PC-3 (cell line): ENCODE measurements at regions not wholly inside any gene's neighbourhood (a gene's known extent, or its start where the extent isn't known, plus 50 kb on each side); places are given as distances from the start of the nearest gene placed in this dataset.

Experiments
- CTCF ChIP-seq: fragments of 300-600 bp; sonication (generic); conservative IDR thresholded peaks from 2 replicates; pipeline ENCODE4 v1.5.1; 2017; ENCODE audit warnings: antibody characterized with exemption, low read depth, mild to moderate bottlenecking, low read length
- EZH2 ChIP-seq: fragments of 300-600 bp; sonication (generic); IDR thresholded peaks from one replicate; pipeline ENCODE4 v1.6.1; 2017; ENCODE audit warnings: antibody characterized with exemption, mild to moderate bottlenecking, low read length; ENCODE audit not compliant: unreplicated experiment
- EZH2phosphoT487 ChIP-seq: fragments of 300-600 bp; sonication (generic); IDR thresholded peaks from 2 replicates; pipeline ENCODE4 v1.6.1; 2018; ENCODE audit warnings: mild to moderate bottlenecking, antibody characterized with exemption, low read length, borderline replicate concordance

- TF ChIP-seq CTCF, result no peak
- TF ChIP-seq EZH2, result no peak
- no peak for TF ChIP-seq EZH2phosphoT487
Observed at GRCh38 chr4:184900184-184900583, 74.4 kb upstream of the ACSL1 start.
